Occipital lobe (tissue), 1 donor: ENCODE measurements at regions not wholly inside any gene's neighbourhood (a gene's known extent, or its start where the extent isn't known, plus 50 kb on each side); places are given as distances from the start of the nearest gene placed in this dataset.
"Not testable (repeated sequence)": the region's sequence is repeated elsewhere in the genome, so short reads cannot be mapped to it uniquely, and the experiment has no call there.

Experiments
- DNase-seq: peaks from one replicate; lab custom pipeline; 2025; lab: John Stamatoyannopoulos, UW

GRCh38 chr20:56724241-56724757 lies 95.2 kb downstream of the TFAP2C start:
- DNase-seq = no peak

GRCh38 chr20:56730003-56730402 lies 100.9 kb downstream of the TFAP2C start:
- DNase-seq = no peak

DNA sequence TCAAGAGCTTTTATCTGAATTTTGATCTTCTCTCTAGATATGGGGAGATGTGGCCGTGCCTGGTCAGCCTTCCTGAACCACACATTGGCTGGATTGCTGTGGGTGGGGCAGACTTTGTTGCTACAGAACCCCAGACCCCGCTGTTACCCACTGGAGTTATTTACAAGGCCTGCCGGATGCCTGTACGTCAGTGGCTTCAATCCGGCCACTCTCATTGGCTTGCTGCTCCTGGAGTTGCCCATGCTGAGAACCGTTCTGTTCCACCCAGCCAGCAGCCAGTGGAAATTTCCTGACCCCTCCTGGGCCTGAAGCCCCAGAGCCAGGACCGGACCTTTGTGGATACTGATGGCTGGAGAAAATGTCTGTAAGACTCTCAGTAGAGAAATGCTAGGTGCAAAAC lies 101.9 kb downstream of the TFAP2C start:
- DNase-seq = no peak

- no peak for DNase-seq
Observed at GRCh38 chr20:56731476-56731875, 102.4 kb downstream of the TFAP2C start.

DNA sequence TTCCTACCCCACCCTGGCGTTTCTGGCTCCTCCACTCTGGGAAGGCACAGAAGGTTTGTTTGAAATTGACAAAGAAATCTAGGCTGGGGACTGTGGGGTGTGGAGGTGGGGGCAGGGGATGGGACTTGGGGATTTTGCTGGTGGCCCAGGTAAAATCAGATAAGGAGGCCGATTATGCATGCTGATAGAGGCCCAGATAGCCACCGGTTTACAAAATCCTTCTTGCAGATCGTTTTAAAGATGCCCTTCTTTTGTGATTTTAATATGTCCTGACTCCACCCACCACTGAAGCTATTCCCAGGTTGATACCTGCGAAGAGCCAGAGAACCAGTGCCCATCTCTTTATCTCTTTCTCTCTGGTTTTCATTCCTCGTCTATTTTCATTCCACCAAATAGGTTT lies 104.9 kb downstream of the TFAP2C start:
- DNase-seq = no peak

DNA sequence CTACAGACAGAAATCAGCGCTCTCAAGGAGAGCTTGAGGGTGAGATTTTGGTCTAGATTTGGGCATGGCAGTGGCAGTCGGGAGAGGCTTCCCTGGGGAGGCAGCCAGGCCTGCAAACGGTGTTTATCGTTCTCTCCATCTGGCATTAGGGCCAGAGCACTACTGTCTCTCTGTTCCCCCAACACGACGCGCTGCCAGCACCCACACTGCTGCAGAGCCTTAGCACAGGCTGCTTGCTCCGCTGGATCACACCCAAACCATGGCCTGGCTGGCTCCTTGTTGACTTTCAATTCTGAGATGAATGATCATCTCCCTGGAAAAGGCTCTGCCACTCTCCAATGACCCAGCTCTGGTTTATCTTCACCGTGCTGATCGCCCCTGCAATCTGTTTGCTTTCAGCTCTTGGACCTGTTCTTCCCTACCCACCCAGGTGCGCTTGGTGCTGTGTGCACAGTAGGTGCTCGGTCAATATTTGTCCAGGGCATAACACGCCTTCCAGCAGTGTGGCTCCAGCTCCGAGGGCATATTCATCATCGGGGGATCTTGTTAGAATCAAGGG lies 106.1 kb downstream of the TFAP2C start:
- no peak for DNase-seq

DNA sequence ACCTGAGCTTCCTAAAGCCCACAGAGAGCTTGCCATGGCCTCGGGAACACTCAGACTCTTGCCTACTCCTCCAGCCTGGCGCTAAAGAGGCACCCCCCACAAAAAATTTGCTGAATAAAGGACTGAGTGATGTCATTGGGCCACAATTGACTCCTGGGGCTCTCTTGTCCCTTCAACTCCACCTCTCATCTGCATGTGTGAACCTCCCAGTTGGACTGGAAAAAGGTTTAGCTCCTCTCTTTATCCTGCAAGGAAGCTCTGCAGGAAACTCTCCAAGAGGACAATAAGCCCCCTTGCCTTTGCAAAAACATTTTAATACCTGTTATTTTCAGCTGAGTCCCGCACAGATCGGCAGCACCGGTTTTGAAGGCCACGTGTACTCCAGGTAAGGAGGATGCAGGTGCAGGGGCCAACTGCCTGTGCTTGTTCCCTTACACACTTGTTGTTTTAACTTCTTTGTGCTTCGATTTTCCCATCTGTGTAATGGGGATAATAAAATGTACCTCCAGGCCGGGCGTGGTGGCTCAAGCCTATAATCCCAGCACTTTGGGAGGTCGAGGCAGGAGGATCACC lies 107.3 kb downstream of the TFAP2C start:
- DNase-seq = no peak

DNA sequence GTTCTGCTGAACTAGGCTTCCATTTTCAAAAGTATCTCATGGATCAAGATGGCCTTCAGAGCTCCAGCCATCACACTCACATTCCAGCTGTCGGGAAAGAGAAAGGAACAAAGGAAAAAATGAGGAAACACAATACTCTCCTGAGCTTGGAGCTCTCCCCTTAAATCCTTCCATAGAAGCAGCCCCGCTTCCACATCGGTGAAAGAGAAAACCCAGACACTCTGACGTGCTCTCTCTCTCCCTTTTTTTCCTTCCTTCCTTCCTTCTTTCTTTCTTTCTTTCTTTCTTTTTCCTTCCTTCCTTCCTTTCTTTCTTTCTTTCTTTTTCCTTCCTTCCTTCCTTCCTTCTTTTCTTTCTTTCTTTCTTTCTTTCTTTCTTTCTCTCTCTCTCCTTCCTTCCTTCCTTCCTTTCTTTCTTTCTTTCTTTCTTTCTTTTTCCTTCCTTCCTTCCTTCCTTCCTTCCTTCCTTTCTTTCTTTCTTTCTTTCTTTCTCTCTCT lies 115.3 kb downstream of the TFAP2C start:
- DNase-seq = not testable (repeated sequence)

DNA sequence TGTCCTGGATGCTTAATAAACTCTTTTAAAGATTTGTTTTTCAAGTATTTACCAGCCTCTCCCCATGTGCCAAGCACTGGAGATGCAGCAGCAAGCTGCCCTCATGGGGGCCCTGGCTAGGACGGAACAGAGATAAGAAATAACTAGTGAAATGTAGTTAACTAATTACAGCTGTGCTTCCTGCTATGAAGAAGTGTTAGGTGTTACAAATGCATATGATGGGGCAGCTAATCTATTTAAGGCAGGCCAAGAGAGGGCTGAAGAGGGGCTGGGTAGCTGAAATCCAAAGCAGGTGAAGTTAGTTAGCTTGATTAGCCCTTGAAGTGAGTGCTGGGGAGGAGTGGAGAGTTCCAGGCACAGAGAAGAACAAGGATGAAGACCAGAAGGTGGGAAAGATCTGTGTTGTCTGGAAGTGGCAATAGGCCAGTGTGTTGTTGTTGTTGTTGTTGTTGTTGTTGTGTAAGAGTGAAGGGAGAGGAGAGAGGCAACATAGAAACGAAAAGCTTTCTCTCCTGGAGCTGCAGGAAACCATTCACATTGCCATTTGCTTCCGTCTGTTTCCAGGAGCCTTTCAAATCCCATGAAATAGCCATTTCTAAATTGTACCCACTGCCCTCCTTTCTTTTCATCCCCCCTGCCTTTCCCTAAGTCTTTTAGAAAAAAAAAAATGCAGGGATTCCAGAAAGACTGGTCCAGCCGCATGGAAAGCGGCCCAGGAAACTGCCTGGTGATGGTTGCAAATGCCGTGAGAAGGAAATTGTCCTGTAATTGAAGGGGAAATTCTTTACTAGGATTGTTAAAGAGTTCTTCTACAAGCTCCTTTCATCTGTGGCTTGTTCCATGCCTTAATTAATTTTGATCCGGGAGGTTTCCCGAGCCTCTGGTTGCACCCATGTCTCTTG lies 119.6 kb downstream of the TFAP2C start:
- DNase-seq = no peak

- no peak for DNase-seq
Observed at GRCh38 chr20:56750430-56750829, 121.3 kb downstream of the TFAP2C start.

DNA sequence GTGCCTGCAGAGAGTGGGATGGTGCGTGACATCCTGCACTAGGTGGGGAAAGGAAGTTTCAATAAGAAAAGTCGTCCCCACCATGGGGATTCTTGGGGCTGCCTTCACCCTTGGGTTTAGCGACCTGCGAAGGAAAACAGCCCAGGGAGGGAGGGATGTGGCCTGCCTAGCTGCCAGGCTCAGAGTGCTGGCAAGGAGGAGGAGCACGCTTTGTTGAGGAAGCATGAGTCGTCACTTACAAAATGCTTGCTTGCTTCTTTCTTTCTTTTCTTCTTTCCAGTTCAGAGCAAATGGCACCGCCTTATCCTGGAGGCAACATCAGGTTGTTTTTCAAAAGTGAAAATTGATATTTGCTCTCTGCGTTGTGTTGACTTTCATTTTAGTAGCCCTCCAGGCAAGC lies 123.2 kb downstream of the TFAP2C start:
- DNase-seq = no peak

DNA sequence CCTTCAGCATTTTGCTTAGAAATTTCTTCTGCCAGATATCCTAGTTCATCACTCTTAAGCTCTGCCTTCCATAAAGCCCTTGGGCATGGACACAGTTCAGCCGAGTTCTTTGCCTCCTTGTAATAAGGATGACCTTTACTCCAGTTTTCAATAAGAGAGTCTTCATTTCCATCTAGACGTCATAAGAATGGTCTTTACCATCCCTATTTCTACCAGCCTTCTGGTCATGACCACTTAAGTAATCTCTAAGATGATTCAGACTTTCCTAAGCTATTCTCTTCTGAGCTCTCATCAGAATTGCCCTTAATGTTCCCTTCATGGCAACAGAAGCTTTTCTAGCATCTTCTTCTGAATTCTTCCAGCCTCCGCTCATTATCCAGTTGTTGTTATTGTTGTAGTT lies 126.1 kb downstream of the TFAP2C start:
- DNase-seq = no peak

DNA sequence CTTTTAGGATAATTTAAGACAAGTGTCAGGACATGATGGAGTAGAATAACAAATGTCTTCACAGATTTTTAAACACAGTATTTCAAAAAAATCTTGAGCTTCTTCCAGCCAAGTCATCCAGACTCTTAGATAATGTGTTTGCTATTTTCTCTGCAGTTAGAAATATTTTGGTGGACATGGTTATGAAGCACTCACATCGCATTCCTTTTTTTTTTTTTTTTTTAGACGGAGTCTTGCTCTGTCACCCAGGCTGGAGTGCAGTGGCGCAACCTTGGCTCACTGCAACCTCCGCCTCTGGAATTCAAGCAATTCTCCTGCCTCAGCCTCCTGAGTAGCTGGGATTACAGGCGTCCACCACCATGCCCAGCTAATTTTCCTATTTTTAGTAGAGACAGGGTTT lies 127.6 kb downstream of the TFAP2C start:
- not testable (repeated sequence) for DNase-seq

DNA sequence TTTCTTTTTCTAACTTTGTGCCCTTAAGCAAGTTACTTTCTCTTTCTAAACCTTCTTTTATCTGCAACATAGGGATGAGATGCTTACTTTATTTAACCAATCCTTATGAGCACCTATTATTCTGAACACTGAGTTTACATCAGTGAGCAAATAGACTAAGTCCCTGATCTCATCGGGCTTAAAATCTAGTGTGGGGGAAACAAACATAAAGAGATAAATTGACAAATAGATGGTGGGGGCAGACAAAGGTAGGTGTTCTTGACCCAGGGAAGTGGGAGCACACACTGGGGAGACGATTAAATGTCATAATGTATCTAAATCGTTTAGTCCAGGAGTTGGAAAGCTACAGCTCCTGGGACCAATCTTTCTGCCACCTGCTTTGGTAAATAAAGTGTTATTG lies 129.6 kb downstream of the TFAP2C start:
- DNase-seq = no peak

DNA sequence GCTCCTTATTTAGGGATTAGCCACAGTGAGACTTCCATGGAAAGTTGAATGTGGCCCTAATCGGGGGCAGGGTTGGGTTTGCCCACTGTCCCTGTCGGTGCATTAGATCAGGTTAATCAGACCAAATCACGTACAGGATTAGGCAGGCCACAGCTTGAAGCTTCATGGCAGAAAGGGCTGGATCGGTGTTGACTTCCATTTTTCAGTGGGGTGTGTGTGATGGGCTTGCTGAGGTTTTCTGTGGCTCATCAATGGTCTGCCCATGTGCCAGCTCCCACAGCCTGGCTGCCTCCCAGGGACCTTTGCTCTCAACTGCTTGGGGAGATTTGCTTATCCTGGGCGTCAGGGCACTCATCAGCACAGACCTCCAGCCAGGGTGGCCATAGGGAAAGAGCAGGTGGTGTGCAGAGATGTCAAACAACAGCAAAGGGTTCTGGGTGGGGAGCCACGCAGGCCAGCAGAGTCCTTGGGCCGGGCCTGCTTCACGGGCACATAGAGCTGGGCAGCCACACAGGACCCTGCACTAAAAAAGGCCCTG lies 130.7 kb downstream of the TFAP2C start:
- DNase-seq = no peak

- no peak for DNase-seq
Observed at GRCh38 chr20:56760610-56761009, 131.5 kb downstream of the TFAP2C start.

GRCh38 chr20:56761393-56761792 lies 132.3 kb downstream of the TFAP2C start:
- DNase-seq = no peak

DNA sequence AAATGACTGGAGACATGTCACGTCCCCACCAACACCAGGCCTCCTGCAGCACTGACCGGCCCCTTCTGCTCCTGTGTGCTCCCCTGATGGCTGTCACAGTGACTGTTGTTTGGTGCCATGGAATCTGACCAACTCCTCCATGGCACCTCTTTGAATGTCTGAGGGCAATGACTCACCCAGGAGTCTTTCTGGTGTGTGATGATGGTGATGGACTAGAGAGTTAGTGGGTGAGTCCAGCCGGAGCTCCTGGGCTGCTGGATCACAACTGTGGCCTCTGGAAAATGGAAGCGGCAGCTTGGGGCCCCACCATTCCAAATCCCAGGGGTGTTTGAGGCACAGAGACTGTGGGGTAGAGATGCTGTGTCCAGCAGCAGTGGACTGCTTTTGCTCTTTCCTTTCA lies 133.3 kb downstream of the TFAP2C start:
- DNase-seq = no peak

DNA sequence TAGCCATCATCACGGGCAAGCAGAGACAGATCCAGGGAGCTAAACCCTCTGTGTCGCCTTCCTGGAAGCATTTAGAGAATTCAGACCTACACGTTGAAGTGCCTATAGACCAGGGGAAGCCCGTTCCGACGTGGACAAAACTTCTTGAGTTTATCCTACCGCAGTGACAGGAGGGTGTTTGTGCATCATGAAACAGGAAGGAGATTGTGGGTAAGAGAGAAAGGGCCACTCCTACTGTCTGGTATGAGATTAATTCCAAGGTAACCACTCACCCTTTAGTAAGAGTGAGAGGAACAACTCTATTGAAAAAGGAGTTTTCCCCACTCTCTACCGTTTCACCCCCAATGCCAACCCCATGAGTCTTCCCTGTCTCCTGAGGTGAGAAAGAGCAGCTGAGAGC lies 133.7 kb downstream of the TFAP2C start:
- no peak for DNase-seq

- DNase-seq = no peak
Observed at GRCh38 chr20:56764671-56765070, 135.6 kb downstream of the TFAP2C start.

DNA sequence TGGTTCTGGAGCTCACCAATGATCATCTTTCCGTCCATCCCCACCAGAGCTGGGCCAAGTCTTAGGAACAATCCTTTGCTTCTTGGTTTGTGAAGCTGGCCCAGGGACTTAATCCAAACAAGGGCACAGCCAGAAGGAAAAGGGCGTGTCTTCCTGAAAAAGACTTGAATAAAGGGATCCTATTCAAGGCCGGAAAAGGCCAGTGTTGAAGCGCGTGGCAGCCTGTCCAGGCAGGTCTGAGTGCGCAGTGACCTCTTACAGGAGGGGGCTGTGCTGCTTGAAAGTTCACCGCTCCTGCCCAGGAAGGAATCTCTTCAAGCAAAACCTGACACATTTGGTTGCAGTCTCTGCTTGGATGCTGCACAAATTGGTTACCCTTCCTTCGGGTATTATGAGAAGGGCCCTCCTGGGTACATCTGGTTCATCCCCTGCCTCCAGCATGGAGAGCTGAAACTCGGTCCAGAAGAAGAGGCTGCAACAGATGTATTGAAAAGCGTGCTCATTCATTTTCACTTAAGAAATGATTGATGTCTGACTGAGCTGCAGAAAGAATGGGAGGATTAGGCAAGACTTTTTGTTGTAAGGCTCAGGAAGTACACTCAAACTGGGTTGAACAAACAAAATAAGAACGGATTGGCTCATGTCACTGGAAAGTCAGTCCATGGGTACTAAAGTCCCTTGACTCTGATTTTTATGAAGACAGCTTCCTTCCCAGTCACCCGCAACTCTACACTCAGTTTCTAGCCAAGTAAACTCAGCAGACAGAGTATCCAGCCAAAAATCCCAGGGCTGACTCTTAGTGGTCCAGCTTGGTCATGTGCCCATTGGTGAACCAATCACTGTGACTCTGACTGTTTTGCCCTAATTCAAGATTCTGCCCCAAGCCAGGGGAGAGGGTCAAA lies 136.3 kb downstream of the TFAP2C start:
- no peak for DNase-seq
